Spleen (tissue), 7 donors: ENCODE measurements at regions not wholly inside any gene's neighbourhood (a gene's known extent, or its start where the extent isn't known, plus 50 kb on each side); places are given as distances from the start of the nearest gene placed in this dataset.

ENCODE experiments used
- CTCF ChIP-seq, 11 experiments: fragments of 200-600 bp in 7 of 11; fragments of 450-650 bp in 4 of 11; sonication (generic) in 4 of 11; IDR thresholded peaks in 8 of 11; conservative IDR thresholded peaks in 3 of 11; 1 replicate in 7 of 11; 2 replicates in 4 of 11; pipeline versions ENCODE4 v1.4.0 to v1.8.0; 2016 to 2021; ENCODE audit warnings: antibody characterized with exemption in 11 of 11, inconsistent platforms in 4 of 11, mild to moderate bottlenecking in 1 of 11
- POLR2A ChIP-seq, 3 donors: fragments of 450-650 bp; IDR thresholded peaks; one replicate each; pipeline ENCODE4 v1.5.1; 2017; ENCODE audit warnings: antibody characterized with exemption in 3 of 3, mild to moderate bottlenecking in 1 of 3
- POLR2AphosphoS5 ChIP-seq, 3 donors: sonication (generic); formaldehyde crosslinking; IDR thresholded peaks; one replicate each; pipeline ENCODE4 v1.5.1; 2017; ENCODE audit warnings: antibody characterized with exemption in 3 of 3
- donor health status: DM: no; HTN: no; CAD: no; lungs with moderate emphysema.
- donor health status: DM: no; HTN: no; CAD: no.
- donor health status: DM: no; HTN: no; CAD: no.

GRCh38 chr5:162502780-162503179, 435.2 kb downstream of the GABRG2 start:
- TF ChIP-seq POLR2AphosphoS5 (IDR thresholded peaks at IDR 0.05) = no peak
- TF ChIP-seq CTCF (IDR thresholded peaks at IDR 0.05 in 8 of 11, conservative IDR thresholded peaks at IDR 0.05 in 3 of 11) = no peak
- TF ChIP-seq POLR2A (IDR thresholded peaks at IDR 0.05) = no peak
